Endothelial cell of umbilical vein (primary cell): ENCODE measurements at regions not wholly inside any gene's neighbourhood (a gene's known extent, or its start where the extent isn't known, plus 50 kb on each side); places are given as distances from the start of the nearest gene placed in this dataset.
A peak's percentile ranks its signal among the peaks of the same experiment; 100 is the strongest.
"Not testable (repeated sequence)": the region's sequence is repeated elsewhere in the genome, so short reads cannot be mapped to it uniquely, and the experiment has no call there.

Experiments
- BruUV-seq: library from RNA; stranded (reverse); fragments of 400-500 nt; replicated peaks from 2 replicates; lab custom pipeline; 2021; lab: Mats Ljungman, UMichigan
- CTCF ChIA-PET: fragments of 300-600, 350-600 bp; sonication (Branson Sonifier 250); formaldehyde crosslinking; loops from one replicate; lab custom pipeline; 2021; ENCODE audit warnings: antibody characterized with exemption, inconsistent platforms; lab: Charles Lee
- POLR2A ChIA-PET: fragments of 300-600, 350-600 bp; sonication (Branson Sonifier 250); formaldehyde crosslinking; loops from one replicate; lab custom pipeline; 2021; ENCODE audit warnings: antibody characterized with exemption, inconsistent platforms; lab: Charles Lee
- DNase-seq: peaks from one replicate; pipeline ENCODE4 v3.0.0-alpha.2; 2011; ENCODE audit warnings: low read depth, low spot score
- FAIRE-seq: peaks from 2 replicates; lab custom pipeline; 2011; peaks lifted over from hg19 to GRCh38; lab: Jason Lieb, UNC
- H2AFZ ChIP-seq: 2 replicates; pipeline ENCODE4 v1.6.0; 2012; ENCODE audit warnings: low read depth, low read length, control low read depth, inconsistent platforms
- H3K27ac ChIP-seq: 2 replicates; pipeline ENCODE4 v1.5.1; 2011; ENCODE audit warnings: low read depth, mild to moderate bottlenecking, control low read depth, low read length, moderate library complexity; ENCODE audit not compliant: insufficient read depth
- H3K27me3 ChIP-seq, 2 experiments: 2 replicates each; pipeline versions ENCODE4 v1.6.0 to v1.6.1; 2011; ENCODE audit warnings: low read length in 2 of 2, mixed read lengths in 1 of 2; ENCODE audit not compliant: control insufficient read depth in 2 of 2, insufficient read depth in 2 of 2
- H3K36me3 ChIP-seq, 2 experiments: 2 replicates in 1 of 2; 3 replicates in 1 of 2; pipeline ENCODE4 v1.5.1; 2011; ENCODE audit warnings: low read length in 2 of 2, mild to moderate bottlenecking in 1 of 2, moderate library complexity in 1 of 2; ENCODE audit not compliant: control insufficient read depth in 2 of 2, insufficient read depth in 2 of 2; ENCODE audit errors: extremely low read depth in 1 of 2
- H3K4me1 ChIP-seq: 3 replicates; pipeline ENCODE4 v1.5.1; 2011; ENCODE audit warnings: mild to moderate bottlenecking, low read length; ENCODE audit not compliant: control insufficient read depth, insufficient read depth; ENCODE audit errors: extremely low read depth
- H3K4me2 ChIP-seq: 2 replicates; pipeline ENCODE4 v1.6.1; 2011; ENCODE audit warnings: low read length, control low read depth, mixed read lengths; ENCODE audit not compliant: insufficient read depth
- H3K4me3 ChIP-seq, 3 experiments: fragments of 200-600 bp in 1 of 3; sonication (generic), shearing (Covaris generic) in 1 of 3; replicated peaks in 1 of 3; 2 replicates each; pipeline ENCODE4 v1.5.1; 2011 to 2016; ENCODE audit warnings: control low read depth in 3 of 3, low read length in 3 of 3, mild to moderate bottlenecking in 2 of 3, inconsistent platforms in 1 of 3, low read depth in 1 of 3, moderate library complexity in 1 of 3; ENCODE audit not compliant: insufficient read depth in 1 of 3
- H3K79me2 ChIP-seq: 2 replicates; pipeline ENCODE4 v1.6.0; 2012; ENCODE audit warnings: low read length, inconsistent platforms; ENCODE audit not compliant: control insufficient read depth, insufficient read depth
- H3K9ac ChIP-seq: replicated peaks from 2 replicates; pipeline ENCODE3; 2011; ENCODE audit warnings: low read length, control low read depth; ENCODE audit not compliant: insufficient read depth; ENCODE audit errors: extremely low read depth
- H3K9me1 ChIP-seq: replicated peaks from 3 replicates; pipeline ENCODE4 v1.6.0; 2011; ENCODE audit warnings: mild to moderate bottlenecking, low read length; ENCODE audit not compliant: control insufficient read depth, insufficient read depth; ENCODE audit errors: extremely low read depth
- H3K9me3 ChIP-seq: replicated peaks from 2 replicates; pipeline ENCODE4 v1.5.1; 2012; ENCODE audit warnings: low read length, inconsistent platforms; ENCODE audit not compliant: control insufficient read depth, insufficient read depth
- H4K20me1 ChIP-seq: replicated peaks from 2 replicates; pipeline ENCODE3; 2011; ENCODE audit warnings: mild to moderate bottlenecking, low read length; ENCODE audit not compliant: control insufficient read depth, insufficient read depth; ENCODE audit errors: extremely low read depth
- dilution Hi-C: fragments of 300-500 bp; cut with MboI; formaldehyde crosslinking; loops from one replicate; pipeline ENCODE4 v1.15.0; 2019; ENCODE audit warnings: low sequenced_read_pairs; ENCODE audit not compliant: extremely low pct_ligation_motif_present
- intact Hi-C: fragments of 100-400 bp; cut with micrococcal nuclease; formaldehyde crosslinking; loops from one replicate; pipeline ENCODE4 v1.10.0; 2022

DNA sequence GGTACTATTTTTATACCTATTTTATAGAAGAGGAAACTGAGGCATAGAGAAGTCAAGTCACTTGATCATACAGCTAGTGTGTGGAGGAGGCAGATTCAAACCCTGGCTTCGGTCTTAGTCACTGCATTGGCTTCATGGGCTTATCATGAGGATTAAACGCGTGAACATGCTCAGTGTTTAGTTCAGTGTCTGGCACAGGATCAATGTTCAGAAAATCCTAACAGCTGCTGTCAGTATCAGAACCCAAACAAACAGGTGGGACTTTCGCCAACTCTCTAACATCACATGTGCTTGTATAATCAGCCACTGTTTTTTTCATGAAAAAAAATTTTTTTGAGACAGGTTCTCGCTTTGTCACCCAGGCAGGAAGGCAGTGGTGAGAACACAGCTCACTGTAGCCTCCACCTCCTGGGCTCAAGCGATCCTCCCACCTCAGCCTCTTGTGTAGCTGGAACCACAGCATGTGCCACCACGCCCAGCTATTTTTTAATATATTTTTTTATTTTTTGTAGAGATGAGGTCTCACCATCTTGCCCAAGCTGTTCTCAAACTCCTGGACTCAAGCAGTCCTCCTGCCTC lies 207.2 kb downstream of the NPIPA7 start:
- POLR2A ChIA-PET, H3K27ac ChIP-seq, H3K36me3 ChIP-seq, H3K9me1 ChIP-seq, H3K4me1 ChIP-seq, H3K9me3 ChIP-seq, H4K20me1 ChIP-seq, H3K9ac ChIP-seq, FAIRE-seq, CTCF ChIA-PET, DNase-seq, H2AFZ ChIP-seq, H3K27me3 ChIP-seq, H3K4me3 ChIP-seq, BruUV-seq, intact Hi-C loops, dilution Hi-C loops, H3K79me2 ChIP-seq, H3K4me2 ChIP-seq: not testable (repeated sequence)

DNA sequence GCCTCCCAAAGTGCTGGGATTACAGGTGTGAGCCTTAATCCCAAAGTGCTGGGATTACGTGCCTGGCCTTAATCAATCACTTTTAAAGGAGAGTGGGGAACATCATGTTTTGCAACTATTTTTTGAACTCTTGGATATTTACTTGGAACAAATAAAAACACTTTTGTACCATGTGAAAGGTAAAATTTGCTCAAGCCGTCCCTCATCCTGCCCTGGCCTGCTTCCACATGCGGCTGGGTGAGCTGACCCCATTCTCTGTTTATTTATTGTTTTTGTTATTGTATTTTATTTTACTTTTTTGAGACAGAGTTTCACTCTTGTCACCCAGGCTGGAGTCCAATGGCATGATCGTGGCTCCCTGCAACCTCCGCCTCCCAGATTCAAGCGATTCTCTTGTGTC lies 208.0 kb downstream of the NPIPA7 start:
- H3K4me2 ChIP-seq, H3K4me1 ChIP-seq, H4K20me1 ChIP-seq, dilution Hi-C loops, CTCF ChIA-PET, H3K9me1 ChIP-seq, BruUV-seq, H3K9me3 ChIP-seq, H3K79me2 ChIP-seq, POLR2A ChIA-PET, H2AFZ ChIP-seq, H3K9ac ChIP-seq, intact Hi-C loops, H3K27me3 ChIP-seq, H3K36me3 ChIP-seq, DNase-seq, H3K27ac ChIP-seq, H3K4me3 ChIP-seq, FAIRE-seq: not testable (repeated sequence)

DNA sequence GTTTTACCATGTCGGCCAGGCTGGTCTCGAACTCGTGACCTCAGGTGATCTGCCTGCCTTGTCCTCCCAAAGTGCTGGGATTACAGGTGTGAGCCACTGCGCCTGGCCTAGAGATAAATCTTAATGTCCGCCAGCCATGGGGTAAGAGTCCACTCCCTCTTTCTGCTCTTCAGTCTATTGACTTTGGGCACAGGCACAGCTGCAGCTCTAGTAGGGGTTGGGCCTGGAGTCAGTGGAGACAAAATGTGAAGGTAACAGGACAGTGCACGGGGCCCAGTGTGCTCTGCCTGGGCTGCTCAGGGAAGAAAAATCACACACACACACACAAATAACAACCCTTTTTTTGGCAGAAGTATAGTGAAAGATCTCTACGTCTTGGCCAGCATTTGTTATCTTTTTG lies 209.5 kb downstream of the NPIPA7 start:
- CTCF ChIA-PET, H3K79me2 ChIP-seq, H3K36me3 ChIP-seq, POLR2A ChIA-PET, H3K9me3 ChIP-seq, H3K27ac ChIP-seq, H3K27me3 ChIP-seq, DNase-seq, H3K4me1 ChIP-seq, BruUV-seq, H3K9ac ChIP-seq, H3K4me3 ChIP-seq, dilution Hi-C loops, H3K9me1 ChIP-seq, H2AFZ ChIP-seq, H3K4me2 ChIP-seq, H4K20me1 ChIP-seq, intact Hi-C loops: not testable (repeated sequence)
- FAIRE-seq: peak; percentile 12

DNA sequence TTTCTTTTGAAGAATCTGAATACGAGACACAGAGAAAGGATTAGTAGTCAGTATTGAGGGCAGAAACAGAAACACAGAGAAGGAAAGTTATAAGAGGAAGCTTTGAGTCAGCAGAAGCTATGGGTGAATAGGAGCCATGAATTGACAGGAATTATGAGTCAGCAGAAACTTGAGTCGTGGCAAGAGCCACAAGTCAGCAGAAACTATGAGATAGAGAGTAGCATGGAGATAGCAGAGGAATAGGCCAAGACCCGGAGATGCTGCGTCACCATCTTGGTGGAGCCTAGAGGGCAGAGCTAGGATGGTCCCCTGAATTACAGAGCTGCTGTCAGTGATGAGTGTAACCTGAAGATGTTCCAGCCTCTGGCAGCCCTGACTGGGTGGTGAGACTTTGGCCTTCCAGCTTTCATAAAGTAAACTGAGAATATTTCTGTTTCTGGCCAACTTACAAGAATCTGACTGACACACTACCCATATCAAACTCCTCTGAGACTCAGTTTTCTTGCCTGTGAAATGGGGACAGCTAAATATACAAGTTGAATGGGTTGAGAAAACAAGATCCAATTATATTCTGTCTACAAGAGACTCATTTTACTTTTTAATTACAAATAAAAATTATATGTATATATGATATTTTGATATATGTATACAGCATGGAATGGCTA lies 211.8 kb downstream of the NPIPA7 start:
- H3K27me3 ChIP-seq, H3K9me1 ChIP-seq, H3K36me3 ChIP-seq, CTCF ChIA-PET, dilution Hi-C loops, H3K9me3 ChIP-seq, intact Hi-C loops, H2AFZ ChIP-seq, H3K4me1 ChIP-seq, H3K79me2 ChIP-seq, H4K20me1 ChIP-seq, H3K9ac ChIP-seq, BruUV-seq, H3K4me3 ChIP-seq, DNase-seq, H3K4me2 ChIP-seq, H3K27ac ChIP-seq, POLR2A ChIA-PET: not testable (repeated sequence)
- peak; percentile 62 for FAIRE-seq
